DMS153 treated with DMSO at 0.1 percent for 48 hours (cell line): ENCODE measurements at regions not wholly inside any gene's neighbourhood (a gene's known extent, or its start where the extent isn't known, plus 50 kb on each side); places are given as distances from the start of the nearest gene placed in this dataset.

ENCODE experiments used
- DNase-seq: peaks from one replicate; lab custom pipeline; 2025; ENCODE audit not compliant: unreplicated experiment; lab: John Stamatoyannopoulos, UW

- DNase-seq, result peak; percentile 20
Observed at GRCh38 chr9:134271338-134272301, 54.6 kb upstream of the RXRA start.

DNA sequence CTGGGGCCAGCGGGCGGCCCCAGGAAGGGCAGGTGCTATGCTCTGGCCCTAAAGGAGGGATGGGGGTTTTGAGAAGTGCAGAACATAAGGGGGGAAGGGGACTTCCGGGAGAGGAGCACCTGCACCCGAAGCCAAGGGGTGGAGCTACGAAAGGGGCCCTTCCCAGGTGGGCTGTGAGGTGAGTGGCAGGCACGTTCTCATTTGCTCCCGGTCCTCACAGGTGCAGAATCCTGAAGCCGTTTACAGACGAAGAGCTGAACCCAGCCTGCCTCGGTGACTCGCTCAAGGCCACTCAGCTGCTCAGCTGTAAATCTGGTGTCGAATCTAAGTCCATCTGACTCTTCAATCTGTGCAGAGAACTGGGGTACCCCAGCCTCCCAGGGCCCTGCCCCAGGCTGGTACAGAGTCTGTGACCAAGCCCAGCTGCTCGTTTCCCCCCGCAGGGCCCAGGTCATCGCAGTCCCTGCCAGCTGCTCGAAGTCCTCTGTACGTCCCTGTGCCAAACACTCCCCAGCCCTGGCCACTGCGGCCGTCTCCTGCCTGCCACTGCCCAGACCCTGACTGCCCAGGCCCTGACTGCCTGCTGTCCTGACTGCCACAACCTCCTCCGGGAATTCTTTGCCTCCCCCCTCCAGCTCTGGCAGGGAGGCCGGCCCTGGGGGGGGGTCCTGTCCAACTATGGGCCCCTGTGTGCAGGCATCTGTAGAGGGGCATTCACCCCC, 53.8 kb upstream of the RXRA start:
- DNase-seq, result peak; percentile 32

DNA sequence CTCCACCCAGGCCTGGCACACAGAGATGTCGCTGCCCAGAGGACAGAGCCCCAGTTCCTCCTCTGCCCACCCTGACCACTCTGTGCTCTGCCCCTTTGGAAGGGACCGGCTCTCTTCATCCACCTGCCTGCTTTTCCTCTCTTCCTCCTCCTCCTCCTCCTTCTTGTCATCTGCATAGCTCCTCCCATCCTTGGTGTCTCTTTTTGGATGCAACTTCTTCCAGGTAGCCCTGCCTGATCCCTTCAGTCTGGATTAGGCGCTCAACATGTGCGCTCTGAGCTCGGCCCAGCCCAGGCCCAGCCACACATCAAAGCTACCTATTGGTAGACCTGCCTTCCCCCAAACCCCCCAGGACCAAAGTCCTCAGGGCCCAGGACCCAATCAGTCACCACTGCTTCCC, 52.6 kb upstream of the RXRA start:
- no peak for DNase-seq

GRCh38 chr9:134275375-134275774, 50.9 kb upstream of the RXRA start:
- no peak for DNase-seq

GRCh38 chr9:134276453-134277245, 49.6 kb upstream of the RXRA start:
- no peak for DNase-seq
